ENCODE measurements at regions not wholly inside any gene's neighbourhood (a gene's known extent, or its start where the extent isn't known, plus 50 kb on each side); places are given as distances from the start of the nearest gene placed in this dataset.

- H3K9ac ChIP-seq (ENCODE audit: insufficient read depth in 1 of 2, low read depth in 2 of 2, low read length in 2 of 2) = no peak overlapping the region
- H3K27me3 ChIP-seq (ENCODE audit: control insufficient read depth in 2 of 2, insufficient read depth in 2 of 2, low read length in 2 of 2) = no peaks in the 10 kb centered on the region
- ATAC-seq (no peak), FAIRE-seq (no peak), DNase-seq (ENCODE audit: extremely low read depth in 1 of 4, low spot score in 3 of 4) (no peak)
- H3K4me3 ChIP-seq = no peak overlapping the region
- ChIA-PET CTCF (ENCODE audit: low intra/inter-chr PET ratio) (no interaction called here), POLR2A (no interaction called here)
- no TSS peak for BruUV-seq (replicated peaks)
- no peaks in the 10 kb centered on the region for H3K79me2 ChIP-seq (ENCODE audit: control insufficient read depth, insufficient read depth, low read length)
- intact Hi-C loops (cut with micrococcal nuclease) (no loop called here), in situ Hi-C loops (cut with MboI) (no loop called here)
- no peak overlapping the region for H2AFZ ChIP-seq (ENCODE audit: low read depth, low read length)
- no peak for TF ChIP-seq TRIM28 (IDR thresholded peaks at IDR 0.05)
- TF ChIP-seq SRSF9 (IDR thresholded peaks at IDR 0.05; ENCODE audit: borderline replicate concordance, low read depth, low read length) = no peak
- TF ChIP-seq PRMT5 (CRISPR knock-in tag; IDR thresholded peaks at IDR 0.05) = no peak
- TF ChIP-seq SPI1 (IDR thresholded peaks at IDR 0.05; ENCODE audit: borderline replicate concordance, low read depth, low read length) = no peak
- no peak overlapping the region for H3K4me2 ChIP-seq (ENCODE audit: insufficient read depth, low read length)
- WGBS (ENCODE audit: insufficient coverage, low coverage, missing lambda C conversion rate) = 6% methylated on average over 4 of the region's 4 CpGs
- no peaks in the 10 kb centered on the region for H3K36me3 ChIP-seq (ENCODE audit: control insufficient read depth, insufficient read depth, low read length)
- H3K27ac ChIP-seq (ENCODE audit: extremely low read depth, low read depth, low read length) = no peak overlapping the region
- no peaks in the 10 kb centered on the region for H3K4me1 ChIP-seq (replicated peaks in 1 of 2; ENCODE audit: control insufficient read depth in 2 of 2, insufficient read depth in 2 of 2, low read length in 2 of 2)
- no peaks in the 10 kb centered on the region for H4K20me1 ChIP-seq (replicated peaks; ENCODE audit: control insufficient read depth, insufficient read depth, low read length)
- no peaks in the 10 kb centered on the region for H3K9me3 ChIP-seq (replicated peaks; ENCODE audit: control insufficient read depth, insufficient read depth, low read depth, low read length)
- no peaks in the 10 kb centered on the region for H3K9me1 ChIP-seq (ENCODE audit: control insufficient read depth, insufficient read depth, low read length)
These were observed 411.1 kb upstream of the LRATD1 start for GRCh38 chr2:14221466-14221865.

DNA sequence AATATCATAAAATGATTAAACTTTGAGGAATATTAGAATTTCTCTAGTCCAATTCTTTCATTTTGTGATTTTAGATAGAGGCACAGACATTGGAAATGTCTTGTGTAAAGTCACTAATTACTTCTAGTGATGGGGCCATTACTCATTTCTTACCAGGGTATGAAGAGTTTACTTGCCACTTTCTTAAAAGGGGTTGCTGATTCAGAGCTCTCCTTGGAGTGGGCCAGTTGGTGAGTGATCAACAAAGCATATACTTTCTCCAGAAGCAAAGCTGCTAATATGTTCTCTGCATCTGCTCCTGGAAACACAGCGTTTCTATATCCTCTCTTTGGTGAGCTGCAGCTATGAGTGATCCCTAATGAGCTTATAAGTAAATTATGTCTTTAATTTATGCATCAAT, 408.9 kb upstream of the LRATD1 start:
- Histone ChIP-seq H3K36me3 (ENCODE audit: control insufficient read depth, insufficient read depth, low read length) (no peaks in the 10 kb centered on the region), H3K4me2 (ENCODE audit: insufficient read depth, low read length) (no peak overlapping the region), H3K27ac (ENCODE audit: extremely low read depth, low read depth, low read length) (no peak overlapping the region), H4K20me1 (replicated peaks; ENCODE audit: control insufficient read depth, insufficient read depth, low read length) (no peaks in the 10 kb centered on the region), H3K4me1 (replicated peaks in 1 of 2; ENCODE audit: control insufficient read depth in 2 of 2, insufficient read depth in 2 of 2, low read length in 2 of 2) (no peaks in the 10 kb centered on the region), H3K4me3 (no peak overlapping the region), H3K9ac (ENCODE audit: insufficient read depth in 1 of 2, low read depth in 2 of 2, low read length in 2 of 2) (no peak overlapping the region), H3K9me3 (replicated peaks; ENCODE audit: control insufficient read depth, insufficient read depth, low read depth, low read length) (0 out of 2 replicates have a peak, but pooled peaks cover 1% of the 10 kb centered on the region), H3K9me1 (ENCODE audit: control insufficient read depth, insufficient read depth, low read length) (no peaks in the 10 kb centered on the region), H2AFZ (ENCODE audit: low read depth, low read length) (no peak overlapping the region), H3K79me2 (ENCODE audit: control insufficient read depth, insufficient read depth, low read length) (no peaks in the 10 kb centered on the region), H3K27me3 (ENCODE audit: control insufficient read depth in 2 of 2, insufficient read depth in 2 of 2, low read length in 2 of 2) (no peaks in the 10 kb centered on the region)
- no peak for FAIRE-seq
- ChIA-PET POLR2A (no interaction called here), CTCF (ENCODE audit: low intra/inter-chr PET ratio) (no interaction called here)
- BruUV-seq (replicated peaks) = no TSS peak
- intact Hi-C loops (cut with micrococcal nuclease) (no loop called here), in situ Hi-C loops (cut with MboI) (no loop called here)
- WGBS (ENCODE audit: insufficient coverage, low coverage, missing lambda C conversion rate) = 0% methylated on average over 1 of the region's 1 CpG
- no peak for ATAC-seq
- DNase-seq (ENCODE audit: extremely low read depth in 1 of 4, low spot score in 3 of 4) = no peak
- TF ChIP-seq ZNF696 (CRISPR knock-in tag; conservative IDR thresholded peaks at IDR 0.05) = no peak
- TF ChIP-seq ZNF121 (CRISPR knock-in tag; conservative IDR thresholded peaks at IDR 0.05) = no peak
- TF ChIP-seq SMARCA4 (IDR thresholded peaks at IDR 0.05) = no peak
- no peak for TF ChIP-seq ZBTB34 (CRISPR knock-in tag; IDR thresholded peaks at IDR 0.05)
- no peak for TF ChIP-seq SMAD1 (IDR thresholded peaks at IDR 0.05; ENCODE audit: low read depth, low read length, partially characterized antibody)
- TF ChIP-seq, protein P1, sequence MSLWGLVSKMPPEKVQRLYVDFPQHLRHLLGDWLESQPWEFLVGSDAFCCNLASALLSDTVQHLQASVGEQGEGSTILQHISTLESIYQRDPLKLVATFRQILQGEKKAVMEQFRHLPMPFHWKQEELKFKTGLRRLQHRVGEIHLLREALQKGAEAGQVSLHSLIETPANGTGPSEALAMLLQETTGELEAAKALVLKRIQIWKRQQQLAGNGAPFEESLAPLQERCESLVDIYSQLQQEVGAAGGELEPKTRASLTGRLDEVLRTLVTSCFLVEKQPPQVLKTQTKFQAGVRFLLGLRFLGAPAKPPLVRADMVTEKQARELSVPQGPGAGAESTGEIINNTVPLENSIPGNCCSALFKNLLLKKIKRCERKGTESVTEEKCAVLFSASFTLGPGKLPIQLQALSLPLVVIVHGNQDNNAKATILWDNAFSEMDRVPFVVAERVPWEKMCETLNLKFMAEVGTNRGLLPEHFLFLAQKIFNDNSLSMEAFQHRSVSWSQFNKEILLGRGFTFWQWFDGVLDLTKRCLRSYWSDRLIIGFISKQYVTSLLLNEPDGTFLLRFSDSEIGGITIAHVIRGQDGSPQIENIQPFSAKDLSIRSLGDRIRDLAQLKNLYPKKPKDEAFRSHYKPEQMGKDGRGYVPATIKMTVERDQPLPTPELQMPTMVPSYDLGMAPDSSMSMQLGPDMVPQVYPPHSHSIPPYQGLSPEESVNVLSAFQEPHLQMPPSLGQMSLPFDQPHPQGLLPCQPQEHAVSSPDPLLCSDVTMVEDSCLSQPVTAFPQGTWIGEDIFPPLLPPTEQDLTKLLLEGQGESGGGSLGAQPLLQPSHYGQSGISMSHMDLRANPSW (CRISPR knock-in tag; IDR thresholded peaks at IDR 0.05) = no peak
- no peak for TF ChIP-seq DACH1 (IDR thresholded peaks at IDR 0.05; ENCODE audit: partially characterized antibody)
- no peak for TF ChIP-seq MBD1 (CRISPR knock-in tag; IDR thresholded peaks at IDR 0.05)
